ENCODE measurements at regions not wholly inside any gene's neighbourhood (a gene's known extent, or its start where the extent isn't known, plus 50 kb on each side); places are given as distances from the start of the nearest gene placed in this dataset.

GRCh38 chr3:56997675-56998074 is 62.8 kb upstream of the SPATA12 start:
- TF ChIP-seq CTCF (IDR thresholded peaks at IDR 0.05; ENCODE audit: low read length) (no peak), EZH2 (optimal IDR thresholded peaks at IDR 0.05; ENCODE audit: low read depth, low read length) (no peak), EZH2phosphoT487 (IDR thresholded peaks at IDR 0.05; ENCODE audit: low read length) (no peak)

All from MM.1S (cell line).